ENCODE measurements at regions not wholly inside any gene's neighbourhood (a gene's known extent, or its start where the extent isn't known, plus 50 kb on each side); places are given as distances from the start of the nearest gene placed in this dataset.
"Not testable (repeated sequence)": the region's sequence is repeated elsewhere in the genome, so short reads cannot be mapped to it uniquely, and the experiment has no call there.

DNA sequence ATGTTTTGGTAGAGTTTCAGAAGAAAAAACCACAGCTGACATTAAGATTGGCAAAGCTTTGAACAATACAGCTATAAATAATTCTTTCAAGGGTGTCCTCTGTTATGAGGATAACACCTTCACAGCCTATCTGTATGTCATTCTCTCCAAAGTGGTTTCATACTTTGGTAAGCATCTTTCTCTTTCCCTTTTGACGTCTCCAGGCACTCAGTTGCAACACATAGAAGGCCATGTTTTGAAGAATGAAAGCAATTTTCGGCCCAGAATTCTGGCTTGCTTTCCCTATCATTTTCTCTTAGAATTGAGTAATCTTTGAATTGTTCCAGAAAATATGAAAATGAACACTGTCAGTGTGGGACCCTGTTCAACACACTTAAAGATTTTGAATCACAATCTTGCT lies 200.0 kb upstream of the CBLB start:
- TF ChIP-seq, protein P1, sequence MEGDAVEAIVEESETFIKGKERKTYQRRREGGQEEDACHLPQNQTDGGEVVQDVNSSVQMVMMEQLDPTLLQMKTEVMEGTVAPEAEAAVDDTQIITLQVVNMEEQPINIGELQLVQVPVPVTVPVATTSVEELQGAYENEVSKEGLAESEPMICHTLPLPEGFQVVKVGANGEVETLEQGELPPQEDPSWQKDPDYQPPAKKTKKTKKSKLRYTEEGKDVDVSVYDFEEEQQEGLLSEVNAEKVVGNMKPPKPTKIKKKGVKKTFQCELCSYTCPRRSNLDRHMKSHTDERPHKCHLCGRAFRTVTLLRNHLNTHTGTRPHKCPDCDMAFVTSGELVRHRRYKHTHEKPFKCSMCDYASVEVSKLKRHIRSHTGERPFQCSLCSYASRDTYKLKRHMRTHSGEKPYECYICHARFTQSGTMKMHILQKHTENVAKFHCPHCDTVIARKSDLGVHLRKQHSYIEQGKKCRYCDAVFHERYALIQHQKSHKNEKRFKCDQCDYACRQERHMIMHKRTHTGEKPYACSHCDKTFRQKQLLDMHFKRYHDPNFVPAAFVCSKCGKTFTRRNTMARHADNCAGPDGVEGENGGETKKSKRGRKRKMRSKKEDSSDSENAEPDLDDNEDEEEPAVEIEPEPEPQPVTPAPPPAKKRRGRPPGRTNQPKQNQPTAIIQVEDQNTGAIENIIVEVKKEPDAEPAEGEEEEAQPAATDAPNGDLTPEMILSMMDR (IDR thresholded peaks at IDR 0.05; ENCODE audit: unreplicated experiment in 3 of 3), result no peak
- H3K36me3 Mint-ChIP-seq (ENCODE audit: low read depth), result peaks cover 13% of the 10 kb centered on the region
- H3K27ac Mint-ChIP-seq, result no peak overlapping the region
- H3K4me3 Mint-ChIP-seq, result no peak overlapping the region
- H3K27me3 Mint-ChIP-seq (ENCODE audit: low read depth), result no peaks in the 10 kb centered on the region
- peaks cover 22% of the 10 kb centered on the region for H3K9me3 Mint-ChIP-seq
- no peaks in the 10 kb centered on the region for H3K4me1 Mint-ChIP-seq

DNA sequence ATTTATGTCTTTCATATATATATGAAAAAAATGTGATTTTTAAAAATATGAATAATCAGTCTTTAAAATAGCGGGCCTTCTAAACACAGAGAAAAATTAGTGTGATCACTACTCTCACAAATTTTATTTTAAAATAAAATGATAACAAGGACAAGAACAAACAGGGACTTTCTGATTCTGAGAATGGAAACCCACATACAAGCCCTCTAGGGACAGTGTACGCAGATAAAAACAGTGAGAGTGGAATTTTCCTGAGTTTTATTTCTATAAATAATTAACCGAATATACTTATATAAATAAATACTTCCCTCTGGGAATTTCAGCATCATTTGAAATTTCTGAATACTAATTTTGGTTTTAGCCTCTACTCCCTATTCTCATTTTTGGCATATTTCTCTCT lies 201.4 kb upstream of the CBLB start:
- TF ChIP-seq, protein P1 (IDR thresholded peaks at IDR 0.05; ENCODE audit: unreplicated experiment in 3 of 3), result no peak
- Mint-ChIP-seq H3K36me3 (ENCODE audit: low read depth) (peaks cover 10% of the 10 kb centered on the region), H3K9me3 (peaks cover 12% of the 10 kb centered on the region), H3K27me3 (ENCODE audit: low read depth) (no peaks in the 10 kb centered on the region), H3K4me1 (no peaks in the 10 kb centered on the region), H3K27ac (no peak overlapping the region), H3K4me3 (no peak overlapping the region)

DNA sequence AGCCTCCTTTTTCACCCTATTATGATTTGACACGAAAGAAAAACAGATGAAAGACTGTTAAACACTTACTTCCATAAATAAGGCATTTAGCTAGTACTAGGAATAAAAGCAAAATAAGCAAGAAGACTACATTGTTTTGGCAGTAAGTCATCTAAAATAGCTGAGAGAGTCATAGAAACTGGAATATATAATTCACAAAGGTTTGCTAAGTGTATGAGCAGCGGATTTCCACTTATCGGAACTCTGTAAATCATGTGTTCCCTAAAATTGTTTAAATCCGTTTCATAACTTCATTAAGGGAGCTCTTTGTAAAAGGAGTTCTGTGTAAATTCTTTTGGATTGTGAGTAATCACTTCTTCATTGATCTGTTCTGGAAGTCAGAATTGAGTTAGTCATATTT lies 202.5 kb upstream of the CBLB start:
- Mint-ChIP-seq H3K9me3 (peaks cover 15% of the 10 kb centered on the region), H3K27me3 (ENCODE audit: low read depth) (no peaks in the 10 kb centered on the region), H3K27ac (peak overlapping the region in 2 of 3 experiments; percentile 8 to 33), H3K4me1 (no peaks in the 10 kb centered on the region), H3K36me3 (ENCODE audit: low read depth) (peaks cover 14% of the 10 kb centered on the region), H3K4me3 (no peak overlapping the region)
- TF ChIP-seq, protein P1 (IDR thresholded peaks at IDR 0.05; ENCODE audit: unreplicated experiment in 3 of 3), result no peak

DNA sequence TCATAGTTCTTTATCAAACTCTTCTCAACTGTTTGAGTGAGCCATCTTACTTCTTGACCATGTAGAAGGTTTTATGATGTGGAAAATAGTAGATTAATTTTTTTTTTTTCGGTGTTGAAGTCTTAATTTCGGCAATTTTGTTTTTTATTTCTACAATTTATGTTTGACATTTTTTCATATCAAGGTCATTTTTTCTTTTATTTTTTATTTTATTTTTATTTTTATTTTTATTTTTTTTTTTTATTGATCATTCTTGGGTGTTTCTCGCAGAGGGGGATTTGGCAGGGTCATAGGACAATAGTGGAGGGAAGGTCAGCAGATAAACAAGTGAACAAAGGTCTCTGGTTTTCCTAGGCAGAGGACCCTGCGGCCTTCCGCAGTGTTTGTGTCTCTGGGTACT lies 203.8 kb upstream of the CBLB start:
- peaks cover 15% of the 10 kb centered on the region for H3K9me3 Mint-ChIP-seq
- not testable (repeated sequence) for H3K27me3 Mint-ChIP-seq (ENCODE audit: low read depth); H3K4me3 Mint-ChIP-seq; H3K4me1 Mint-ChIP-seq; H3K27ac Mint-ChIP-seq
- H3K36me3 Mint-ChIP-seq (ENCODE audit: low read depth), result peaks cover 14% of the 10 kb centered on the region

DNA sequence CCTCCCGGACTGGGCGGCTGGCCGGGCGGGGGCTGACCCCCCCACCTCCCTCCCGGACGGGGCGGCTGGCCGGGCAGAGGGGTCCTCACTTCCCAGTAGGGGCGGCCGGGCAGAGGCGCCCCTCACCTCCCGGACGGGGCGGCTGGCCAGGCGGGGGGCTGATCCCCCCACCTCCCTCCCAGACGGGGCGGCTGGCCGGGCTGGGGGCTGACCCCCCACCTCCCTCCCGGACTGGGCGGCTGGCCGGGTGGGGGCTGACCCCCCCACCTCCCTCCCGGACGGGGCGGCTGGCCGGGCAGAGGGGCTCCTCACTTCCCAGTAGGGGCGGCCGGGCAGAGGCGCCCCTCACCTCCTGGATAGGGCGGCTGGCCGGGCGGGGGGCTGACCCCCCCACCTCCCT lies 205.0 kb upstream of the CBLB start:
- Mint-ChIP-seq H3K9me3 (peaks cover 15% of the 10 kb centered on the region), H3K36me3 (ENCODE audit: low read depth) (peaks cover 14% of the 10 kb centered on the region)
- not testable (repeated sequence) for H3K4me3 Mint-ChIP-seq; H3K27me3 Mint-ChIP-seq (ENCODE audit: low read depth); H3K4me1 Mint-ChIP-seq; H3K27ac Mint-ChIP-seq

DNA sequence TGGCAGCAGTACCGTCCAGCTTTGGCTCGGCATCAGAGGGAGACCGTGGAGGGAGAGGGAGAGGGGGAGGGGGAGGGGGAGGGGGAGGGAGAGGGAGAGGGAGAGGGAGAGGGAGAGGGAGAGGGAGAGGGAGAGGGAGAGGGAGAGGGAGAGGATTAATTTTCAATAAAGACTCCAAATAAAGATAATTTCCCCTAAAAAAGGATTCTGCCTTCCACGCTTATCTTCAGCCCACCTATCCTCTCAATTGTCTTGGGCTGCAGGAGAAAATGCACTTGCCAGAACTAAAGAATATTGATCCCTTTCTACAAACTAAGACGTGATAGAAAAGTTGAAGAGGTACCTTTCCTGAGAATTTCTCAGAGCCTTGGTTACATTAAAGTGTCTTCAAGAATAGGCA lies 206.9 kb upstream of the CBLB start:
- not testable (repeated sequence) for H3K4me1 Mint-ChIP-seq
- H3K36me3 Mint-ChIP-seq (ENCODE audit: low read depth), result peaks cover 14% of the 10 kb centered on the region

DNA sequence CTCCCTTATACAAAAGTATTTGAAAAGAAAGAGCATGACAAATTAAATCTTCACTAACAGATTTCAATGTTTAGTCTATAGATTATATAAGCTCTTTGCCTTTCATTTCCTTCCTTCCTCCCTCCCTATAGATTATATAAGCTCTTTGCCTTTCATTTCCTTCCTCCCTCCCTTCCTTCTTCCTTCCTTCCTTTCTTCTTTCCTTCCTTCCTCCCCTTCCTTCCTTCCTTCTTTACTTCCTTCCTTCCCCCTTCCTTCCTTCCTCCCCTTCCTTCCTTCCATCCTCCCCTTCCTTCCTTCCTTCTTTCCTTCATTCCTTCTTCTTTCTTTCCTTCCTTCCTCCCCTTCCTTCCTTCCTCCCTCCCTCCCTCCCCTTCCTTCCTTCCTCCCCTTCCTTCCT lies 209.8 kb upstream of the CBLB start:
- no peaks in the 10 kb centered on the region for H3K4me1 Mint-ChIP-seq
- peaks cover 4% of the 10 kb centered on the region for H3K36me3 Mint-ChIP-seq (ENCODE audit: low read depth)
- no peak overlapping the region for H3K4me3 Mint-ChIP-seq
- no peaks in the 10 kb centered on the region for H3K27me3 Mint-ChIP-seq (ENCODE audit: low read depth)
- no peak overlapping the region for H3K27ac Mint-ChIP-seq
- H3K9me3 Mint-ChIP-seq, result peaks cover 3% of the 10 kb centered on the region
- TF ChIP-seq, protein P1 (IDR thresholded peaks at IDR 0.05; ENCODE audit: unreplicated experiment in 3 of 3), result no peak

More for the DNA sequence above, 206.9 kb upstream of the CBLB start:
- not testable (repeated sequence) for H3K4me3 Mint-ChIP-seq; H3K27ac Mint-ChIP-seq; H3K27me3 Mint-ChIP-seq (ENCODE audit: low read depth)
- H3K9me3 Mint-ChIP-seq, result peaks cover 15% of the 10 kb centered on the region

DNA sequence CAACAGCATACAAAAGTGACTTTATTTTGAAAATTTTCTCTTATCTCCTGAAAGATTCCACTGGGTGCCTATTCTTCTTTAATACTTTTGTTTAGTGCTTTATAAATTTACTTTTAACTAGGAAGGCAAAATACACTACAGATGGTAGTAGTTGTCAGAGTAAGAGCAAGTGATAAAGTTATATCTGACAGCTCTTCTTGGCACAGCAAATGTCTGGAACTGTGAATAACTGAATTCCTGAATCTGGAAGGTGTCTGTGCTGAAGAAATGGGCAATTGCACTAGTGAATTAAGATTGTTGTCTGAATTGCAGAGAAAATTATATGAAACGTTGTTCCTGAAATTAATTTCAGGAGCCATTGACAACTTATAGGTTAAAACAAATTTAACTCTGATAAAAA lies 213.8 kb upstream of the CBLB start:
- H3K27ac Mint-ChIP-seq, result no peak overlapping the region
- peaks cover 4% of the 10 kb centered on the region for H3K36me3 Mint-ChIP-seq (ENCODE audit: low read depth)
- peaks cover 5% of the 10 kb centered on the region for H3K9me3 Mint-ChIP-seq
- peaks cover 8% of the 10 kb centered on the region for H3K4me1 Mint-ChIP-seq
- TF ChIP-seq, protein P1 (IDR thresholded peaks at IDR 0.05; ENCODE audit: unreplicated experiment in 3 of 3), result no peak
- no peaks in the 10 kb centered on the region for H3K27me3 Mint-ChIP-seq (ENCODE audit: low read depth)
- no peak overlapping the region for H3K4me3 Mint-ChIP-seq
